RWPE2 (cell line): ENCODE measurements at regions not wholly inside any gene's neighbourhood (a gene's known extent, or its start where the extent isn't known, plus 50 kb on each side); places are given as distances from the start of the nearest gene placed in this dataset.

Experiments
- ATAC-seq: fragments of 200-7000 bp; cut with Tn5 transposase; 3 replicates; pipeline ENCODE4 v1.9.1; 2021; ENCODE audit warnings: low read depth
- DNase-seq: peaks from one replicate; pipeline ENCODE4 v3.0.0-alpha.2; 2020; ENCODE audit warnings: low spot score
- H3K27ac ChIP-seq: fragments of 450-650 bp; 2 replicates; pipeline ENCODE4 v1.5.1; 2017; ENCODE audit warnings: mild to moderate bottlenecking; ENCODE audit not compliant: poor library complexity, severe bottlenecking
- H3K27me3 ChIP-seq: fragments of 250-450 bp; sonication (Bioruptor Pico); 2 replicates; pipeline ENCODE4 v1.5.1; 2021; ENCODE audit warnings: mild to moderate bottlenecking, moderate library complexity; ENCODE audit not compliant: insufficient read depth, poor library complexity, severe bottlenecking
- H3K36me3 ChIP-seq: fragments of 250-450 bp; sonication (Bioruptor Pico); 2 replicates; pipeline ENCODE4 v1.5.1; 2020; ENCODE audit warnings: low read depth, mild to moderate bottlenecking, moderate library complexity
- H3K4me1 ChIP-seq: fragments of 250-450 bp; sonication (Bioruptor Pico); 2 replicates; pipeline ENCODE4 v1.5.1; 2021; ENCODE audit warnings: mild to moderate bottlenecking, moderate library complexity; ENCODE audit not compliant: insufficient read depth, poor library complexity, severe bottlenecking
- H3K4me3 ChIP-seq: fragments of 250-450 bp; sonication (Bioruptor Pico); 2 replicates; pipeline ENCODE4 v1.5.1; 2021; ENCODE audit warnings: mild to moderate bottlenecking, moderate library complexity; ENCODE audit not compliant: severe bottlenecking
- H3K9me3 ChIP-seq: fragments of 250-450 bp; sonication (Bioruptor Pico); 2 replicates; pipeline ENCODE4 v1.5.1; 2021; ENCODE audit warnings: mild to moderate bottlenecking, moderate library complexity; ENCODE audit not compliant: severe bottlenecking
- CTCF ChIP-seq: fragments of 450-650 bp; IDR thresholded peaks from one replicate; pipeline ENCODE4 v1.5.1; 2017; ENCODE audit warnings: mild to moderate bottlenecking, moderate library complexity; ENCODE audit not compliant: poor library complexity, severe bottlenecking

GRCh38 chr9:14428781-14429230 lies 114.9 kb upstream of the NFIB start:
- no peak overlapping the region for H3K4me3 ChIP-seq
- H3K27ac ChIP-seq, result no peak overlapping the region
- no peaks in the 10 kb centered on the region for H3K36me3 ChIP-seq
- ATAC-seq, result peak; percentile 54; the same call in 1 of the 3 replicates
- no peaks in the 10 kb centered on the region for H3K27me3 ChIP-seq
- peaks cover 14% of the 10 kb centered on the region for H3K4me1 ChIP-seq
- no peaks in the 10 kb centered on the region for H3K9me3 ChIP-seq
- no peak for DNase-seq
- TF ChIP-seq CTCF, result peak; percentile 93

GRCh38 chr9:14427419-14427818 lies 113.5 kb upstream of the NFIB start:
- ATAC-seq (no peak), DNase-seq (no peak)

GRCh38 chr9:14424983-14425382 lies 111.0 kb upstream of the NFIB start:
- Histone ChIP-seq H3K4me1 (peaks cover 7% of the 10 kb centered on the region), H3K36me3 (no peaks in the 10 kb centered on the region), H3K4me3 (no peak overlapping the region), H3K27me3 (no peaks in the 10 kb centered on the region), H3K9me3 (no peaks in the 10 kb centered on the region), H3K27ac (no peak overlapping the region)
- ATAC-seq (no peak), DNase-seq (no peak)
- no peak for TF ChIP-seq CTCF

More at GRCh38 chr9:14427419-14427818, 113.5 kb upstream of the NFIB start:
- Histone ChIP-seq H3K27ac (no peak overlapping the region), H3K36me3 (no peaks in the 10 kb centered on the region), H3K27me3 (no peaks in the 10 kb centered on the region), H3K4me1 (peaks cover 7% of the 10 kb centered on the region), H3K9me3 (no peaks in the 10 kb centered on the region), H3K4me3 (no peak overlapping the region)
- TF ChIP-seq CTCF, result no peak

- ATAC-seq, result no peak
- TF ChIP-seq CTCF, result no peak
- Histone ChIP-seq H3K27ac (no peak overlapping the region), H3K4me1 (peaks cover 7% of the 10 kb centered on the region), H3K4me3 (no peak overlapping the region), H3K27me3 (no peaks in the 10 kb centered on the region), H3K36me3 (no peaks in the 10 kb centered on the region), H3K9me3 (no peaks in the 10 kb centered on the region)
- no peak for DNase-seq
These were observed 110.3 kb upstream of the NFIB start for GRCh38 chr9:14424289-14424688.

- H3K27ac ChIP-seq, result no peak overlapping the region
These were observed 109.9 kb upstream of the NFIB start for GRCh38 chr9:14423815-14424261.

More at GRCh38 chr9:14423815-14424261, 109.9 kb upstream of the NFIB start:
- Histone ChIP-seq H3K4me1 (peaks cover 7% of the 10 kb centered on the region), H3K9me3 (no peaks in the 10 kb centered on the region), H3K36me3 (no peaks in the 10 kb centered on the region), H3K4me3 (no peak overlapping the region), H3K27me3 (no peaks in the 10 kb centered on the region)
- DNase-seq (no peak), ATAC-seq (peak; percentile 89)
- no peak for TF ChIP-seq CTCF
